ENCODE measurements at regions not wholly inside any gene's neighbourhood (a gene's known extent, or its start where the extent isn't known, plus 50 kb on each side); places are given as distances from the start of the nearest gene placed in this dataset.
"Not testable (repeated sequence)": the region's sequence is repeated elsewhere in the genome, so short reads cannot be mapped to it uniquely, and the experiment has no call there.

GRCh38 chr18:57953883-57954282 is 90.1 kb upstream of the NEDD4L start:
- DNase-seq, result no peak

- DNase-seq, result no peak
Observed at GRCh38 chr18:57951999-57952774, 91.8 kb upstream of the NEDD4L start.

- no peak for DNase-seq
Observed at GRCh38 chr18:57951117-57951796, 92.8 kb upstream of the NEDD4L start.

GRCh38 chr18:57950542-57950941 is 93.5 kb upstream of the NEDD4L start:
- no peak for DNase-seq

- not testable (repeated sequence) for DNase-seq
Observed at GRCh38 chr18:57949335-57949734, 94.7 kb upstream of the NEDD4L start.

- no peak for DNase-seq
Observed at GRCh38 chr18:57947117-57947516, 96.9 kb upstream of the NEDD4L start.

GRCh38 chr18:57943723-57944122 is 100.3 kb upstream of the NEDD4L start:
- no peak for DNase-seq

GRCh38 chr18:57942493-57942892 is 101.5 kb upstream of the NEDD4L start:
- DNase-seq, result no peak

GRCh38 chr18:57941841-57942489 is 102.1 kb upstream of the NEDD4L start:
- no peak for DNase-seq

- no peak for DNase-seq
Observed at GRCh38 chr18:57940166-57940660, 103.8 kb upstream of the NEDD4L start.

GRCh38 chr18:57934375-57934774 is 109.7 kb upstream of the NEDD4L start:
- DNase-seq, result not testable (repeated sequence)

- DNase-seq, result no peak
Observed at GRCh38 chr18:57931038-57931437, 113.0 kb upstream of the NEDD4L start.

GRCh38 chr18:57930476-57930875 is 113.5 kb upstream of the NEDD4L start:
- no peak for DNase-seq

- no peak for DNase-seq
Observed at GRCh38 chr18:57929922-57930321, 114.1 kb upstream of the NEDD4L start.

GRCh38 chr18:57928466-57928865 is 115.6 kb upstream of the NEDD4L start:
- no peak for DNase-seq

- no peak for DNase-seq
Observed at GRCh38 chr18:57927511-57927910, 116.5 kb upstream of the NEDD4L start.

- DNase-seq, result no peak
Observed at GRCh38 chr18:57925706-57926105, 118.3 kb upstream of the NEDD4L start.

- no peak for DNase-seq
Observed at GRCh38 chr18:57923611-57924010, 120.4 kb upstream of the NEDD4L start.

- no peak for DNase-seq
Observed at GRCh38 chr18:57922885-57923284, 119.8 kb upstream of the ATP8B1 start.

GRCh38 chr18:57921708-57922107 is 118.6 kb upstream of the ATP8B1 start:
- no peak for DNase-seq

- no peak for DNase-seq
Observed at GRCh38 chr18:57920036-57920435, 116.9 kb upstream of the ATP8B1 start.

GRCh38 chr18:57918601-57919000 is 115.5 kb upstream of the ATP8B1 start:
- no peak for DNase-seq

- no peak for DNase-seq
Observed at GRCh38 chr18:57916684-57917083, 113.6 kb upstream of the ATP8B1 start.

All from bone marrow (tissue), 2 donors.